ENCODE measurements at regions not wholly inside any gene's neighbourhood (a gene's known extent, or its start where the extent isn't known, plus 50 kb on each side); places are given as distances from the start of the nearest gene placed in this dataset.

- TF ChIP-seq, protein P1, sequence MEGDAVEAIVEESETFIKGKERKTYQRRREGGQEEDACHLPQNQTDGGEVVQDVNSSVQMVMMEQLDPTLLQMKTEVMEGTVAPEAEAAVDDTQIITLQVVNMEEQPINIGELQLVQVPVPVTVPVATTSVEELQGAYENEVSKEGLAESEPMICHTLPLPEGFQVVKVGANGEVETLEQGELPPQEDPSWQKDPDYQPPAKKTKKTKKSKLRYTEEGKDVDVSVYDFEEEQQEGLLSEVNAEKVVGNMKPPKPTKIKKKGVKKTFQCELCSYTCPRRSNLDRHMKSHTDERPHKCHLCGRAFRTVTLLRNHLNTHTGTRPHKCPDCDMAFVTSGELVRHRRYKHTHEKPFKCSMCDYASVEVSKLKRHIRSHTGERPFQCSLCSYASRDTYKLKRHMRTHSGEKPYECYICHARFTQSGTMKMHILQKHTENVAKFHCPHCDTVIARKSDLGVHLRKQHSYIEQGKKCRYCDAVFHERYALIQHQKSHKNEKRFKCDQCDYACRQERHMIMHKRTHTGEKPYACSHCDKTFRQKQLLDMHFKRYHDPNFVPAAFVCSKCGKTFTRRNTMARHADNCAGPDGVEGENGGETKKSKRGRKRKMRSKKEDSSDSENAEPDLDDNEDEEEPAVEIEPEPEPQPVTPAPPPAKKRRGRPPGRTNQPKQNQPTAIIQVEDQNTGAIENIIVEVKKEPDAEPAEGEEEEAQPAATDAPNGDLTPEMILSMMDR (IDR thresholded peaks at IDR 0.05; ENCODE audit: low read depth, low read length): no peak
- TF ChIP-seq POLR2A (IDR thresholded peaks at IDR 0.05; ENCODE audit: extremely low read depth, insufficient read length): no peak
Observed at GRCh38 chrX:45306794-45307193, 106.1 kb upstream of the DIPK2B start.

Measured in NB4 (cell line).